D721Med (cell line): ENCODE measurements at regions not wholly inside any gene's neighbourhood (a gene's known extent, or its start where the extent isn't known, plus 50 kb on each side); places are given as distances from the start of the nearest gene placed in this dataset.
"Not testable (repeated sequence)": the region's sequence is repeated elsewhere in the genome, so short reads cannot be mapped to it uniquely, and the experiment has no call there.

Experiments
- DNase-seq: peaks from one replicate; pipeline ENCODE4 v3.0.0; 2011; ENCODE audit warnings: low spot score; ENCODE audit not compliant: insufficient read length
- FAIRE-seq: peaks from 2 replicates; lab custom pipeline; 2011; peaks lifted over from hg19 to GRCh38; lab: Jason Lieb, UNC
- TF ChIP-seq, protein P1 (sequence below): IDR thresholded peaks from 2 replicates; pipeline ENCODE4 v1.5.1; 2012; ENCODE audit warnings: mild to moderate bottlenecking, control low read depth; ENCODE audit not compliant: insufficient read depth; ENCODE audit errors: missing control alignments

DNA sequence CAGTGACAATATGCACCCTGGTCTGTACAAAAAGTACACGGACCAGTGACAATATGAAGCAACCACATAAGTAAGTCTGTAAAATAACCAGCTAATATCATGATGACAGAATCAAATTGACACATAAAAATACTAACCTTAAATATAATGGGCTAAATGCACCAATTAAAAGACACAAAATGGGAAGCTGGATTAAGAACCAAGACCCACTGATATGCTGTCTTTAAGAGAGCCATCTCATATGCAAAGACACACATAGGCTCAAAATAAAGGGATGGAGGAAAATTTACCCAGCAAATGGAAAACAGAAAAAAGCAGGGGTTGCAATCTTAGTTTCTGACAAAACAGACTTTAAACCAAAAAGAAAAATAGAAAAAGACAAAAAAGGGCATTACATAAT lies 70.4 kb upstream of the VCAM1 start:
- no peak for DNase-seq
- FAIRE-seq = no peak
- TF ChIP-seq, protein P1, sequence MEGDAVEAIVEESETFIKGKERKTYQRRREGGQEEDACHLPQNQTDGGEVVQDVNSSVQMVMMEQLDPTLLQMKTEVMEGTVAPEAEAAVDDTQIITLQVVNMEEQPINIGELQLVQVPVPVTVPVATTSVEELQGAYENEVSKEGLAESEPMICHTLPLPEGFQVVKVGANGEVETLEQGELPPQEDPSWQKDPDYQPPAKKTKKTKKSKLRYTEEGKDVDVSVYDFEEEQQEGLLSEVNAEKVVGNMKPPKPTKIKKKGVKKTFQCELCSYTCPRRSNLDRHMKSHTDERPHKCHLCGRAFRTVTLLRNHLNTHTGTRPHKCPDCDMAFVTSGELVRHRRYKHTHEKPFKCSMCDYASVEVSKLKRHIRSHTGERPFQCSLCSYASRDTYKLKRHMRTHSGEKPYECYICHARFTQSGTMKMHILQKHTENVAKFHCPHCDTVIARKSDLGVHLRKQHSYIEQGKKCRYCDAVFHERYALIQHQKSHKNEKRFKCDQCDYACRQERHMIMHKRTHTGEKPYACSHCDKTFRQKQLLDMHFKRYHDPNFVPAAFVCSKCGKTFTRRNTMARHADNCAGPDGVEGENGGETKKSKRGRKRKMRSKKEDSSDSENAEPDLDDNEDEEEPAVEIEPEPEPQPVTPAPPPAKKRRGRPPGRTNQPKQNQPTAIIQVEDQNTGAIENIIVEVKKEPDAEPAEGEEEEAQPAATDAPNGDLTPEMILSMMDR = no peak

DNA sequence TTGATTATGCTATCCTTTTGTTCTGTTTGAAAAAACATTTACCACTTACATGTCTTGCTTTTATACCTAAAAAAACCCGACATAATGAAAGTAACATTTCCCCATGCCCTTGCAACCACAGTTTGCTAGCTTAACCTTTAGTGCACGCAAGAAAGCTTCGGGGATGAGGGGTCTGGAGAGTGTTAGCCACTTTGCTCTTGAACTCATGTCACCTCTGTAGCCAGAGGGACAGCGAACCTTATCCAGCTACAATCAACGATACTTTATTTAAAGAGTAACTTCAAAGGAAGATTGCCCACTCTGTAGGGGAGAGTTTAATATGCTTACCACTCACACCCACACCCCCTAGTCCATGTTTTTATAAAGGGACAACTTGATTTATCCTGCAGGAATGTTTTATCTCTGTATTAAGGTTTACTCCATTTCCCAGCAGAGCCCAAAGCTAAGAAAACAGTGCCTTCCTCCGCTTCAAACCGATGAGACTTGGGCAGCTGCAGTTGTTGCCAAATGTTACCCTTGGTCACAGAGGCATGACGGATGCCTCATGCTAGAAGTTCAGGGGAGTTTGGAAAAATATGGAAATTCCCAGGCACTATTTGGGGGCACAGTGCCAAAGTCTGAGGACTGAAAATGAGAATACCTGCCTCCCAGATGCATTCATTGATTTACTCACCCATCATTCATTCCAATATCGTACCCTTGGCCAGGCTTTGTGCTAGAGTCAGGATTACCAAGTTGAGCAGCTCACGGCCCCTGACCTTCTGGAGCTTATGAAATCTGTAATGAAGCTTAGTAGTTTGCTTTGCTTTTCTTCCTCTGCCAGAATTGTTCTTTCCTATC lies 61.4 kb upstream of the VCAM1 start:
- no peak for FAIRE-seq
- no peak for DNase-seq
- TF ChIP-seq, protein P1 = no peak

- FAIRE-seq (no peak), DNase-seq (no peak)
- TF ChIP-seq, protein P1 = no peak
These were observed 60.9 kb upstream of the VCAM1 start for GRCh38 chr1:100658716-100659026.

GRCh38 chr1:100661176-100661575 lies 58.4 kb upstream of the VCAM1 start:
- TF ChIP-seq, protein P1 = no peak
- FAIRE-seq (no peak), DNase-seq (no peak)

DNA sequence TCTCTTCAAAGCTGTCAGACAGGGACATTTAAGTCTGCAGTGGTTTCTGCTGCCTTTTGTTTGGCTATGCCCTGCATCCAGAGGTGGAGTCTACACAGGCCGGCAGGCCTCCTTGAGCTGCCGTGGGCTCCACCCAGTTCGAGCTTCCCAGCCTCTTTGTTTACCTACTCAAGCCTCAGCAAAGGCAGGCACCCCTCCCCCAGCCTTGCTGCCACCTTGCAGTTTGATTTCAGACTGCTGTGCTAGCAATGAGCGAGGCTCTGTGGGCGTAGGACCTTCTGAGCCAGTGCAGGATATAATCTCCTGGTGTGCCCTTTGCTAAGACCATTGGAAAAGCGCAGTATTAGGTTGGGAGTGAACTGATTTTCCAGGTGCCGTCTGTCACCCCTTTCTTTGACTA lies 51.0 kb upstream of the VCAM1 start:
- not testable (repeated sequence) for FAIRE-seq, DNase-seq
